Choroid plexus epithelial cell (primary cell): ENCODE measurements at regions not wholly inside any gene's neighbourhood (a gene's known extent, or its start where the extent isn't known, plus 50 kb on each side); places are given as distances from the start of the nearest gene placed in this dataset.

ENCODE experiments used
- DNase-seq: peaks from one replicate; pipeline ENCODE4 v3.0.0-alpha.2; 2010; ENCODE audit warnings: low read depth
- H3K4me3 ChIP-seq: 2 replicates; pipeline ENCODE4 v1.5.1; 2011; ENCODE audit warnings: low read depth, mild to moderate bottlenecking, control low read depth, low read length, moderate library complexity
- CTCF ChIP-seq: conservative IDR thresholded peaks from 2 replicates; pipeline ENCODE4 v1.5.1; 2011; ENCODE audit warnings: low read depth, mild to moderate bottlenecking, control low read depth, inconsistent platforms, low read length, moderate library complexity

GRCh38 chr2:120860579-120860922, 124.9 kb downstream of the GLI2 start:
- no peak overlapping the region for H3K4me3 ChIP-seq
- no peak for DNase-seq
- no peak for TF ChIP-seq CTCF

GRCh38 chr2:120861191-120861575, 125.5 kb downstream of the GLI2 start:
- H3K4me3 ChIP-seq, result no peak overlapping the region
- TF ChIP-seq CTCF, result no peak
- DNase-seq, result no peak

- no peak overlapping the region for H3K4me3 ChIP-seq
- TF ChIP-seq CTCF, result no peak
- DNase-seq, result peak; percentile 30
Measured at GRCh38 chr2:120861576-120862191, 126.0 kb downstream of the GLI2 start.

- H3K4me3 ChIP-seq, result no peak overlapping the region
- no peak for TF ChIP-seq CTCF
- no peak for DNase-seq
Measured at GRCh38 chr2:120862201-120863060, 126.8 kb downstream of the GLI2 start.

GRCh38 chr2:120863146-120863545, 127.5 kb downstream of the GLI2 start:
- H3K4me3 ChIP-seq, result no peak overlapping the region
- TF ChIP-seq CTCF, result no peak
- DNase-seq, result no peak

- TF ChIP-seq CTCF, result no peak
- DNase-seq, result peak; percentile 62
- no peak overlapping the region for H3K4me3 ChIP-seq
Measured at GRCh38 chr2:120863661-120864320, 128.1 kb downstream of the GLI2 start.

GRCh38 chr2:120864981-120865380, 129.3 kb downstream of the GLI2 start:
- no peak overlapping the region for H3K4me3 ChIP-seq
- no peak for DNase-seq

More at GRCh38 chr2:120864981-120865380, 129.3 kb downstream of the GLI2 start:
- no peak for TF ChIP-seq CTCF
